Mesenchymal stem cell (in vitro differentiated cells and primary cell): ENCODE measurements at regions not wholly inside any gene's neighbourhood (a gene's known extent, or its start where the extent isn't known, plus 50 kb on each side); places are given as distances from the start of the nearest gene placed in this dataset.

Source experiments
- DNase-seq: peaks from one replicate; pipeline ENCODE4 v3.0.0-alpha.2; 2013
- H2AFZ ChIP-seq: one replicate; pipeline ENCODE4 v1.6.1; 2013; ENCODE audit warnings: low read depth, mild to moderate bottlenecking, control low read depth, inconsistent platforms, low read length, moderate library complexity
- H2AK5ac ChIP-seq: 2 replicates; pipeline ENCODE4 v1.6.1; 2013; ENCODE audit warnings: low read length, moderate library complexity, mild to moderate bottlenecking, inconsistent platforms; ENCODE audit not compliant: severe bottlenecking
- H2BK120ac ChIP-seq: one replicate; pipeline ENCODE4 v1.6.1; 2013; ENCODE audit warnings: low read depth, mild to moderate bottlenecking, inconsistent platforms, low read length, moderate library complexity
- H2BK12ac ChIP-seq, 2 experiments: one replicate each; pipeline ENCODE4 v1.6.1; 2013; ENCODE audit warnings: inconsistent platforms in 2 of 2, low read length in 2 of 2, mild to moderate bottlenecking in 2 of 2, moderate library complexity in 2 of 2, control low read depth in 1 of 2
- H2BK15ac ChIP-seq: one replicate; pipeline ENCODE4 v1.6.1; 2013; ENCODE audit warnings: mild to moderate bottlenecking, low read depth, inconsistent platforms; ENCODE audit not compliant: poor library complexity, severe bottlenecking
- H2BK5ac ChIP-seq: 2 replicates; pipeline ENCODE4 v1.6.1; 2013; ENCODE audit warnings: low read depth, mild to moderate bottlenecking, low read length, control low read depth, inconsistent platforms; ENCODE audit not compliant: poor library complexity, severe bottlenecking
- H3K14ac ChIP-seq, 2 experiments: one replicate each; pipeline ENCODE4 v1.6.1; 2013; ENCODE audit warnings: inconsistent platforms in 2 of 2, low read length in 2 of 2, control low read depth in 1 of 2, mild to moderate bottlenecking in 1 of 2, moderate library complexity in 1 of 2
- H3K18ac ChIP-seq, 2 experiments: one replicate each; pipeline ENCODE4 v1.6.1; 2013; ENCODE audit warnings: inconsistent platforms in 2 of 2, low read length in 2 of 2, control low read depth in 1 of 2, low read depth in 1 of 2, mild to moderate bottlenecking in 1 of 2
- H3K23ac ChIP-seq, 2 experiments: one replicate each; pipeline ENCODE4 v1.6.1; 2013; ENCODE audit warnings: inconsistent platforms in 2 of 2, low read length in 2 of 2, mild to moderate bottlenecking in 2 of 2, moderate library complexity in 2 of 2, control low read depth in 1 of 2
- H3K27ac ChIP-seq: 2 replicates; pipeline ENCODE4 v1.5.1; 2013; ENCODE audit warnings: mild to moderate bottlenecking, moderate library complexity, low read length, control low read depth, inconsistent platforms; ENCODE audit not compliant: poor library complexity, severe bottlenecking
- H3K27me3 ChIP-seq, 2 experiments: 2 replicates each; pipeline versions ENCODE4 v1.6.1 to v1.7.0; 2013; ENCODE audit warnings: low read length in 2 of 2, mild to moderate bottlenecking in 2 of 2, moderate library complexity in 2 of 2, control low read depth in 1 of 2, inconsistent platforms in 1 of 2; ENCODE audit not compliant: control insufficient read depth in 1 of 2, insufficient read depth in 1 of 2
- H3K36me3 ChIP-seq, 2 experiments: 2 replicates each; pipeline versions ENCODE4 v1.6.1 to v1.7.0; 2013; ENCODE audit warnings: low read length in 2 of 2, control low read depth in 1 of 2, inconsistent platforms in 1 of 2, low read depth in 1 of 2, mild to moderate bottlenecking in 1 of 2; ENCODE audit not compliant: insufficient read depth in 2 of 2, control insufficient read depth in 1 of 2
- H3K4ac ChIP-seq, 2 experiments: one replicate each; pipeline ENCODE4 v1.6.1; 2013; ENCODE audit warnings: inconsistent platforms in 2 of 2, low read length in 2 of 2, mild to moderate bottlenecking in 2 of 2, moderate library complexity in 2 of 2, control low read depth in 1 of 2, low read depth in 1 of 2
- H3K4me1 ChIP-seq: 2 replicates; pipeline ENCODE4 v1.6.1; 2013; ENCODE audit warnings: low read depth, low read length, control low read depth; ENCODE audit not compliant: control insufficient read depth, insufficient read depth
- H3K4me2 ChIP-seq: 2 replicates; pipeline ENCODE4 v1.6.1; 2013; ENCODE audit warnings: low read length, mild to moderate bottlenecking, inconsistent platforms; ENCODE audit not compliant: poor library complexity, severe bottlenecking
- H3K4me3 ChIP-seq, 2 experiments: 2 replicates each; pipeline versions ENCODE4 v1.5.1 to v1.7.0; 2013; ENCODE audit warnings: low read length in 2 of 2, mild to moderate bottlenecking in 2 of 2, control low read depth in 1 of 2, low read depth in 1 of 2; ENCODE audit not compliant: insufficient read depth in 1 of 2
- H3K79me1 ChIP-seq: replicated peaks from 2 replicates; pipeline ENCODE4 v1.6.1; 2013; ENCODE audit warnings: mild to moderate bottlenecking, control low read depth, low read length, inconsistent platforms; ENCODE audit not compliant: poor library complexity, severe bottlenecking
- H3K9ac ChIP-seq: 2 replicates; pipeline ENCODE4 v1.7.0; 2013; ENCODE audit warnings: mild to moderate bottlenecking, low read length, moderate library complexity
- H3K9me3 ChIP-seq: 2 replicates; pipeline ENCODE4 v1.7.0; 2013; ENCODE audit warnings: mild to moderate bottlenecking, low read length; ENCODE audit not compliant: control insufficient read depth
- H4K8ac ChIP-seq: one replicate; pipeline ENCODE4 v1.6.1; 2013; ENCODE audit warnings: inconsistent platforms, mild to moderate bottlenecking, low read length, moderate library complexity
- H4K91ac ChIP-seq: one replicate; pipeline ENCODE4 v1.6.1; 2013; ENCODE audit warnings: mild to moderate bottlenecking, low read length, inconsistent platforms
- WGBS: methylation state at CpG from one replicate; pipeline ENCODE4 v1.1.7; 2013; ENCODE audit warnings: mixed read lengths; 5-methylcytosine and 5-hydroxymethylcytosine counted together

- no peak overlapping the region for H2AFZ ChIP-seq
- 96% methylated on average over 5 of the region's 6 CpGs for WGBS
- H3K4me1 ChIP-seq = no peaks in the 10 kb centered on the region
These were observed 454.9 kb upstream of the FAT1 start for GRCh38 chr4:187178587-187178986.

GRCh38 chr4:187179086-187180058 is 455.7 kb upstream of the FAT1 start:
- DNase-seq = peak; percentile 37
- Histone ChIP-seq H3K9me3 (no peaks in the 10 kb centered on the region), H2BK12ac (no peak overlapping the region), H3K18ac (no peak overlapping the region), H2AFZ (no peak overlapping the region), H3K4me2 (no peak overlapping the region), H3K27ac (no peak overlapping the region), H4K91ac (no peak overlapping the region), H2AK5ac (no peak overlapping the region), H2BK120ac (no peak overlapping the region), H3K36me3 (no peaks in the 10 kb centered on the region), H3K14ac (no peak overlapping the region), H3K9ac (no peak overlapping the region), H3K27me3 (no peaks in the 10 kb centered on the region), H3K79me1 (no peaks in the 10 kb centered on the region), H3K4ac (no peak overlapping the region), H3K23ac (no peak overlapping the region), H2BK5ac (no peak overlapping the region), H2BK15ac (no peak overlapping the region), H3K4me1 (no peaks in the 10 kb centered on the region), H4K8ac (no peak overlapping the region), H3K4me3 (no peak overlapping the region)
- 60% methylated on average over 10 of the region's 10 CpGs for WGBS

More at GRCh38 chr4:187178587-187178986, 454.9 kb upstream of the FAT1 start:
- no peak for DNase-seq
- Histone ChIP-seq H3K36me3 (no peaks in the 10 kb centered on the region), H4K8ac (no peak overlapping the region), H2BK120ac (no peak overlapping the region), H2AK5ac (no peak overlapping the region), H2BK12ac (no peak overlapping the region), H4K91ac (no peak overlapping the region), H3K9me3 (no peaks in the 10 kb centered on the region), H3K4me2 (no peak overlapping the region), H3K27me3 (no peaks in the 10 kb centered on the region), H3K27ac (no peak overlapping the region), H3K4ac (no peak overlapping the region), H3K14ac (no peak overlapping the region), H3K18ac (no peak overlapping the region), H2BK5ac (no peak overlapping the region), H3K4me3 (no peak overlapping the region), H3K23ac (no peak overlapping the region), H3K9ac (no peak overlapping the region), H2BK15ac (no peak overlapping the region), H3K79me1 (no peaks in the 10 kb centered on the region)

- H3K9ac ChIP-seq = no peak overlapping the region
- no peaks in the 10 kb centered on the region for H3K4me1 ChIP-seq
- no peak overlapping the region for H2BK120ac ChIP-seq
- no peak overlapping the region for H2AFZ ChIP-seq
- no peak overlapping the region for H2BK15ac ChIP-seq
- DNase-seq = no peak
- no peak overlapping the region for H3K4me3 ChIP-seq
- H3K9me3 ChIP-seq = no peaks in the 10 kb centered on the region
- WGBS = 83% methylated on average over 4 of the region's 6 CpGs
- H4K8ac ChIP-seq = no peak overlapping the region
- H2BK5ac ChIP-seq = no peak overlapping the region
- no peak overlapping the region for H3K14ac ChIP-seq
- no peak overlapping the region for H3K18ac ChIP-seq
- H2AK5ac ChIP-seq = no peak overlapping the region
- no peak overlapping the region for H4K91ac ChIP-seq
- no peaks in the 10 kb centered on the region for H3K36me3 ChIP-seq
- H3K4ac ChIP-seq = no peak overlapping the region
- no peaks in the 10 kb centered on the region for H3K79me1 ChIP-seq
- no peak overlapping the region for H3K23ac ChIP-seq
- no peak overlapping the region for H3K27ac ChIP-seq
- H3K27me3 ChIP-seq = no peaks in the 10 kb centered on the region
- no peak overlapping the region for H2BK12ac ChIP-seq
- no peak overlapping the region for H3K4me2 ChIP-seq
These were observed 457.4 kb upstream of the FAT1 start for GRCh38 chr4:187181054-187181453.

DNA sequence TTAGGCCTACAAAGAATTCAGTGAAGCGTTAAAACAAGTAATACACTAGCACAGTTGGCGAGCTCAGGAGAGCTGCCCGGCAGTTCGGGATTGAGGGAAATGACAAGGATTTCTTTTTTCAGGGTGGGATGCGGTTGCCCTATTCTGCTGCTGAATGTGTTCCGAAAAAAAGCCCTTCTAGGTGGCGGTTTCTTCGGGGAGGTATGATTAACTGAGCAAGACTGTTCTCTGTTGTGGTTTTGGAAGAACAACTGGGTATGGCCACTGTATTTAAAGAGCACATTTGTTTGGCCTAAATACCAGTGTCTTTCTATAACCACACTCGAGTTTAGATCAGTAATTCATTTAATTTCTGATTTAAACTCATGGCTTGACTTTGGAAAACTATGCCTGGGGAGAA is 459.7 kb upstream of the FAT1 start:
- H3K4me1 ChIP-seq = no peaks in the 10 kb centered on the region
- H2BK15ac ChIP-seq = no peak overlapping the region
- DNase-seq = no peak
- H3K27me3 ChIP-seq = no peaks in the 10 kb centered on the region
- no peak overlapping the region for H3K27ac ChIP-seq
- H3K4ac ChIP-seq = no peak overlapping the region
- no peaks in the 10 kb centered on the region for H3K9me3 ChIP-seq
- H3K79me1 ChIP-seq = no peaks in the 10 kb centered on the region
- no peak overlapping the region for H3K23ac ChIP-seq
- no peak overlapping the region for H2AFZ ChIP-seq
- H4K91ac ChIP-seq = no peak overlapping the region
- H3K36me3 ChIP-seq = no peaks in the 10 kb centered on the region
- H3K14ac ChIP-seq = no peak overlapping the region
- H3K4me3 ChIP-seq = no peak overlapping the region
- H4K8ac ChIP-seq = no peak overlapping the region
- H2AK5ac ChIP-seq = no peak overlapping the region
- WGBS = 93% methylated on average over 9 of the region's 9 CpGs
- peak overlapping the region; percentile 33 to 43 for H3K18ac ChIP-seq
- H2BK12ac ChIP-seq = peak overlapping the region in 1 of 2 experiments; percentile 10
- no peak overlapping the region for H3K9ac ChIP-seq
- H3K4me2 ChIP-seq = no peak overlapping the region
- H2BK120ac ChIP-seq = no peak overlapping the region
- H2BK5ac ChIP-seq = no peak overlapping the region
